Cardiac muscle cell (in vitro differentiated cells and primary cell): ENCODE measurements at regions not wholly inside any gene's neighbourhood (a gene's known extent, or its start where the extent isn't known, plus 50 kb on each side); places are given as distances from the start of the nearest gene placed in this dataset.

Experiments
- DNase-seq, 2 donors: peaks; one replicate each; pipeline versions ENCODE4 v3.0.0 to v3.0.0-alpha.2; 2010 to 2017; ENCODE audit warnings: low read depth in 1 of 2, low spot score in 1 of 2
- H3K27ac ChIP-seq: fragments of 200-600 bp; sonication (generic); 2 replicates; pipeline ENCODE4 v1.5.1; 2016
- H3K27me3 ChIP-seq: fragments of 200-600 bp; sonication (generic); 2 replicates; pipeline ENCODE4 v1.6.0; 2016; ENCODE audit warnings: control low read depth
- H3K36me3 ChIP-seq: fragments of 200-600 bp; sonication (generic); 2 replicates; pipeline ENCODE4 v1.5.1; 2016; ENCODE audit warnings: control low read depth
- H3K4me1 ChIP-seq: fragments of 200-600 bp; sonication (generic); 2 replicates; pipeline ENCODE4 v1.8.1; 2017; ENCODE audit warnings: low read depth, mild to moderate bottlenecking, mixed run types
- H3K4me3 ChIP-seq: fragments of 200-600 bp; sonication (generic); 2 replicates; pipeline ENCODE4 v1.5.1; 2016; ENCODE audit warnings: mild to moderate bottlenecking
- H3K9me3 ChIP-seq: fragments of 200-600 bp; sonication (generic); 2 replicates; pipeline ENCODE4 v1.5.1; 2017; ENCODE audit warnings: low read depth, mild to moderate bottlenecking, control low read depth
- CTCF ChIP-seq: IDR thresholded peaks from 2 replicates; pipeline ENCODE4 v1.5.1; 2012; ENCODE audit warnings: low read depth, mild to moderate bottlenecking, low read length

DNA sequence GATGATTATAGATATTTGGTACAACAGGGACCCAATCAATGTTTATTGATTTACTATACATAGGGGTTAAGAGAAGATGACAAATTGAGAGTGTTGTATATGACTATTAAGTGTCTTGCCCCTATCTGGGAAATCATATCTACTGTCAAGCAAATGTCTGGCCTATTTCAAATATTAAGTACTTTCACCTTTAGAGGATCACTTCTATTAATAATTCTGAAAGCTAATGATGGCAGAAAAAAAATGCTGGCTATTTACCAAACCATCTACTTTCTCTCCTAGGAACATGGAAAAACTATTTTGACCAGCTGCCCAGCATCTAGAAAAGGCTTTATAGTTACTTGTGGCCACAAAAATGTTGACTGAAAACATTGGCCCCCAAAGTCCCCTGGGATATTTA, 632.3 kb upstream of the ZNF385D start:
- Histone ChIP-seq H3K36me3 (no peaks in the 10 kb centered on the region), H3K4me3 (no peak overlapping the region), H3K4me1 (no peaks in the 10 kb centered on the region), H3K9me3 (no peaks in the 10 kb centered on the region), H3K27ac (no peak overlapping the region), H3K27me3 (peaks cover 21% of the 10 kb centered on the region)
- no peak for DNase-seq
- TF ChIP-seq CTCF: no peak

- Histone ChIP-seq H3K4me3 (no peak overlapping the region), H3K27me3 (peaks cover 3% of the 10 kb centered on the region), H3K36me3 (no peaks in the 10 kb centered on the region), H3K9me3 (no peaks in the 10 kb centered on the region), H3K4me1 (no peaks in the 10 kb centered on the region), H3K27ac (no peak overlapping the region)
- no peak for DNase-seq
- no peak for TF ChIP-seq CTCF
These were observed 635.1 kb upstream of the ZNF385D start for GRCh38 chr3:22386107-22386506.

DNA sequence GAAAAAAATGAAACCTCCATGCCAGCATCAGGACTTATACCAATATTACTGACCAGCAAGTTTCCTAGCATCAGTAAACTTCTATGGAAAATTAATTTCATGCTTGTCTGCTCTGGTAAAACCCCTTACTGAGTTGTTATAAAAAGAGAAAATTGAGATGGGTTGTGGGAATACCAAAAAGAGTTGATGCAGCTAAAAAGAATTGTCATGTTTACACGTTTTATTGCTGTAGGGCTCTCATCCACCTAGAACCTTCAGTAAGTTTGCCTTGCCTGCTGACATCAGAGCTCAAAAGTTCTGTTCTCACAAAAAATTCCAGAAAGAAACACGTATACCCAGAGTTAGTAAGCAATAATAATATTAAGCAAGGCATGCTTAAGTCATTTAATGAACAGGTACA, 641.3 kb upstream of the ZNF385D start:
- Histone ChIP-seq H3K4me1 (no peaks in the 10 kb centered on the region), H3K27ac (no peak overlapping the region), H3K27me3 (no peaks in the 10 kb centered on the region), H3K4me3 (no peak overlapping the region), H3K9me3 (no peaks in the 10 kb centered on the region), H3K36me3 (no peaks in the 10 kb centered on the region)
- TF ChIP-seq CTCF: no peak
- no peak for DNase-seq

DNA sequence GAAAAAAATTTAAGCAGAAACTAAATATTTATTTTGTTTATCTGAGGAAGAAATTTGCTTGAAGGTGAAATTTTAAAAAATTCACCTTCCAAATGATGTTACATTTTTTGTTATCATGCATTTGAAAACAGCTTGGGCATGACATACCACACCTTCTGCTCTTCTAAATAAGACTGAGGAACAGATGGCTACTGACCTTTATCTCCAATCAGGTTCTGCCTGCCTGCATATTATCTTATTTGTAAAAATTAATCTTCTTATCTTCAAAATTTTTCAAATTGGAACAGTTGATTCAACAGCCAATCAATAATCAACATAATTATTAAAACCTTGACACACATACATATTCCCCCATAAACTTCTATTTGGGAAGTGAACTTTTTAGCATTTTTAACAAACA, 641.8 kb upstream of the ZNF385D start:
- Histone ChIP-seq H3K9me3 (no peaks in the 10 kb centered on the region), H3K4me3 (no peak overlapping the region), H3K4me1 (no peaks in the 10 kb centered on the region), H3K36me3 (no peaks in the 10 kb centered on the region), H3K27ac (no peak overlapping the region), H3K27me3 (no peaks in the 10 kb centered on the region)
- DNase-seq: no peak
- TF ChIP-seq CTCF: no peak

GRCh38 chr3:22399566-22399965, 648.6 kb upstream of the ZNF385D start:
- H3K36me3 ChIP-seq: no peaks in the 10 kb centered on the region
- H3K9me3 ChIP-seq: no peaks in the 10 kb centered on the region
- TF ChIP-seq CTCF: no peak
- peak in 1 of 2 donors; percentile 19 for DNase-seq
- no peaks in the 10 kb centered on the region for H3K4me1 ChIP-seq
- no peak overlapping the region for H3K4me3 ChIP-seq
- no peaks in the 10 kb centered on the region for H3K27me3 ChIP-seq
- H3K27ac ChIP-seq: no peak overlapping the region

DNA sequence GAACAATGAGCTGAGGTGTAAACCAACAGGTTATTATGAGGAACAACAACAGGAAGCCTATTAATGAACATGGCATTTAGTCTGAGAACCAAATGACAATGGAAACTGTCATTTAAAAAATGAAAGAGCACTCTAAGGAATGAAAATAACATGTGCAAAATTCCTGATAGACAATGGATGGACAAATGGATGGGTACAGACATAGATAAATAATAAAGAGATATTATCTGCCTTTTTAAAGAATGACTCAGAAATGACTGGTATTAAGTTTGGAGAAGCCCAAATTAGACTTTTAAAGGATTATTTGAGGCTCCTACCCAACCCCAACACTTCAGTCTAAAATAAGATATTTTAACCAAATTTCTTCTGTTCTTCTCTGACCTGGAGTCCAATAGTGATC, 650.5 kb upstream of the ZNF385D start:
- TF ChIP-seq CTCF: no peak
- H3K4me3 ChIP-seq: no peak overlapping the region
- no peaks in the 10 kb centered on the region for H3K36me3 ChIP-seq
- no peak overlapping the region for H3K27ac ChIP-seq
- no peaks in the 10 kb centered on the region for H3K4me1 ChIP-seq
- H3K27me3 ChIP-seq: no peaks in the 10 kb centered on the region
- DNase-seq: no peak
- H3K9me3 ChIP-seq: no peaks in the 10 kb centered on the region
